HEK293 (cell line): ENCODE measurements at regions not wholly inside any gene's neighbourhood (a gene's known extent, or its start where the extent isn't known, plus 50 kb on each side); places are given as distances from the start of the nearest gene placed in this dataset.

Experiments used
- CTCF ChIP-seq: fragments of 450-650 bp; formaldehyde crosslinking; IDR thresholded peaks from 2 replicates; pipeline ENCODE4 v1.5.1; 2016; ENCODE audit warnings: missing biosample characterization, missing genetic modification characterization
- REST ChIP-seq: fragments of 450-650 bp; formaldehyde crosslinking; IDR thresholded peaks from 2 replicates; pipeline ENCODE4 v1.5.1; 2016; ENCODE audit warnings: missing biosample characterization, missing genetic modification characterization
- SETDB1 ChIP-seq: IDR thresholded peaks from one replicate; pipeline ENCODE4 v1.6.1; 2017; ENCODE audit warnings: mild to moderate bottlenecking, low read length, moderate library complexity, mixed read lengths; ENCODE audit not compliant: insufficient read length
- ZIC2 ChIP-seq: fragments of 450-650 bp; formaldehyde crosslinking; IDR thresholded peaks from 2 replicates; pipeline ENCODE4 v1.5.1; 2016; ENCODE audit warnings: missing biosample characterization, missing genetic modification characterization
- ZNF24 ChIP-seq: fragments of 450-650 bp; formaldehyde crosslinking; IDR thresholded peaks from 2 replicates; pipeline ENCODE4 v1.5.1; 2016; ENCODE audit warnings: missing biosample characterization, missing genetic modification characterization
- ZNF398 ChIP-seq: fragments of 450-650 bp; formaldehyde crosslinking; IDR thresholded peaks from 2 replicates; pipeline ENCODE4 v1.5.1; 2017; ENCODE audit warnings: missing biosample characterization, missing genetic modification characterization
- ZNF416 ChIP-seq: fragments of 450-650 bp; formaldehyde crosslinking; IDR thresholded peaks from 2 replicates; pipeline ENCODE4 v1.5.1; 2016; ENCODE audit warnings: missing biosample characterization, missing genetic modification characterization
- ZNF560 ChIP-seq: fragments of 450-650 bp; formaldehyde crosslinking; IDR thresholded peaks from 2 replicates; pipeline ENCODE4 v1.5.1; 2017; ENCODE audit warnings: missing biosample characterization, missing genetic modification characterization, borderline replicate concordance
- TF ChIP-seq, protein P1 (sequence below): fragments of 450-650 bp; formaldehyde crosslinking; IDR thresholded peaks from 2 replicates; pipeline ENCODE4 v1.5.1; 2017; ENCODE audit warnings: missing biosample characterization, missing genetic modification characterization

- TF ChIP-seq SETDB1, result no peak
- no peak for TF ChIP-seq ZNF416 (tag by site-specific recombination)
- no peak for TF ChIP-seq CTCF (tag by site-specific recombination)
- no peak for TF ChIP-seq ZIC2 (tag by site-specific recombination)
- no peak for TF ChIP-seq ZNF398 (tag by site-specific recombination)
- TF ChIP-seq, protein P1, sequence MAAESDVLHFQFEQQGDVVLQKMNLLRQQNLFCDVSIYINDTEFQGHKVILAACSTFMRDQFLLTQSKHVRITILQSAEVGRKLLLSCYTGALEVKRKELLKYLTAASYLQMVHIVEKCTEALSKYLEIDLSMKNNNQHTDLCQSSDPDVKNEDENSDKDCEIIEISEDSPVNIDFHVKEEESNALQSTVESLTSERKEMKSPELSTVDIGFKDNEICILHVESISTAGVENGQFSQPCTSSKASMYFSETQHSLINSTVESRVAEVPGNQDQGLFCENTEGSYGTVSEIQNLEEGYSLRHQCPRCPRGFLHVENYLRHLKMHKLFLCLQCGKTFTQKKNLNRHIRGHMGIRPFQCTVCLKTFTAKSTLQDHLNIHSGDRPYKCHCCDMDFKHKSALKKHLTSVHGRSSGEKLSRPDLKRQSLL (tag by site-specific recombination), result no peak
- no peak for TF ChIP-seq ZNF24 (tag by site-specific recombination)
- no peak for TF ChIP-seq REST (tag by site-specific recombination)
- no peak for TF ChIP-seq ZNF560
Observed at GRCh38 chr10:90222939-90223338, 521.5 kb downstream of the KIF20B start.
